ENCODE measurements at regions not wholly inside any gene's neighbourhood (a gene's known extent, or its start where the extent isn't known, plus 50 kb on each side); places are given as distances from the start of the nearest gene placed in this dataset.

- TF ChIP-seq CTCF (IDR thresholded peaks at IDR 0.05): no peak
- no peak for TF ChIP-seq POLR2A (IDR thresholded peaks at IDR 0.05)
Measured at GRCh38 chr6:79385333-79385732, 150.9 kb upstream of the HMGN3 start.

Data from testis (tissue), 2 donors.